GM12878 (cell line): ENCODE measurements at regions not wholly inside any gene's neighbourhood (a gene's known extent, or its start where the extent isn't known, plus 50 kb on each side); places are given as distances from the start of the nearest gene placed in this dataset.

Experiments used
- ATAC-seq: fragments of 200-7000 bp; cut with Tn5 transposase; 3 replicates; pipeline ENCODE4 v1.9.1; 2020; ENCODE audit warnings: mild to moderate bottlenecking, moderate library complexity
- BruUV-seq: library from RNA; stranded (reverse); fragments of 400-500 nt; replicated peaks from 2 replicates; lab custom pipeline; 2021; lab: Mats Ljungman, UMichigan
- CTCF ChIA-PET: fragments of 300-600 bp; sonication (Branson Sonifier 250); formaldehyde crosslinking; extraction: SDS; loops from one replicate; lab custom pipeline; 2021; ENCODE audit warnings: inconsistent platforms; lab: Yijun Ruan, JAX
- POLR2A ChIA-PET: fragments of 350-600 bp; formaldehyde crosslinking; extraction: SDS; loops from one replicate; lab custom pipeline; 2021; ENCODE audit warnings: inconsistent platforms; lab: Charles Lee
- RAD21 ChIA-PET: fragments of 300-600 bp; sonication (Branson Sonifier 250); formaldehyde crosslinking; loops from one replicate; lab custom pipeline; 2023; ENCODE audit warnings: antibody characterized with exemption; ENCODE audit not compliant: unreplicated experiment; lab: Charles Lee
- SMC1A ChIA-PET: fragments of 300-600 bp; sonication (Branson Sonifier 250); formaldehyde crosslinking; loops from one replicate; lab custom pipeline; 2023; ENCODE audit not compliant: unreplicated experiment, uncharacterized antibody; lab: Charles Lee
- DNase-seq: peaks from one replicate; pipeline ENCODE4 v3.0.0-alpha.2; 2011; ENCODE audit warnings: low read depth, low spot score
- FAIRE-seq: peaks from 3 replicates; lab custom pipeline; 2011; peaks lifted over from hg19 to GRCh38; lab: Jason Lieb, UNC
- H2AFZ ChIP-seq: 2 replicates; pipeline ENCODE4 v1.6.0; 2011; ENCODE audit warnings: low read depth, low read length, control low read depth; ENCODE audit not compliant: control insufficient read depth
- H3K27ac ChIP-seq: 2 replicates; pipeline ENCODE4 v1.5.1; 2011; ENCODE audit warnings: control low read depth; ENCODE audit not compliant: control insufficient read depth, insufficient read depth
- H3K27me3 ChIP-seq, 2 experiments: replicated peaks in 1 of 2; 2 replicates each; pipeline versions ENCODE4 v1.6.0 to v1.6.1; 2011; ENCODE audit warnings: low read length in 1 of 2; ENCODE audit not compliant: control insufficient read depth in 2 of 2, insufficient read depth in 2 of 2
- H3K36me3 ChIP-seq, 2 experiments: 2 replicates each; pipeline ENCODE4 v1.5.1; 2011; ENCODE audit warnings: low read length in 1 of 2; ENCODE audit not compliant: control insufficient read depth in 2 of 2, insufficient read depth in 2 of 2
- H3K4me1 ChIP-seq: 2 replicates; pipeline ENCODE4 v1.6.1; 2011; ENCODE audit warnings: mild to moderate bottlenecking, low read length, moderate library complexity, mixed read lengths; ENCODE audit not compliant: control insufficient read depth, insufficient read depth
- H3K4me2 ChIP-seq: 2 replicates; pipeline ENCODE4 v1.6.0; 2011; ENCODE audit warnings: control low read depth; ENCODE audit not compliant: control insufficient read depth, insufficient read depth
- H3K4me3 ChIP-seq: fragments of 200-600 bp; sonication (generic); 2 replicates; pipeline ENCODE4 v1.5.1; 2016
- H3K79me2 ChIP-seq: 2 replicates; pipeline ENCODE4 v1.6.0; 2011; ENCODE audit warnings: low read length; ENCODE audit not compliant: control insufficient read depth, insufficient read depth
- H3K9ac ChIP-seq: 2 replicates; pipeline ENCODE4 v1.8.0; 2011; ENCODE audit warnings: low read length, control low read depth, mixed read lengths; ENCODE audit not compliant: control insufficient read depth, insufficient read depth
- H3K9me3 ChIP-seq: replicated peaks from 3 replicates; pipeline ENCODE4 v1.5.1; 2011; ENCODE audit warnings: mild to moderate bottlenecking, low read length; ENCODE audit not compliant: control insufficient read depth, insufficient read depth
- H4K20me1 ChIP-seq: 2 replicates; pipeline ENCODE4 v1.6.0; 2011; ENCODE audit not compliant: control insufficient read depth, insufficient read depth
- BCLAF1 ChIP-seq: fragments of 450-650 bp; IDR thresholded peaks from 2 replicates; pipeline ENCODE4 v1.6.1; 2017; ENCODE audit warnings: antibody characterized with exemption, mild to moderate bottlenecking, moderate library complexity
- ETV6 ChIP-seq, 2 experiments: fragments of 450-650 bp in 1 of 2; IDR thresholded peaks in 1 of 2; conservative IDR thresholded peaks in 1 of 2; 2 replicates each; pipeline ENCODE4 v1.6.1; 2014; ENCODE audit warnings: antibody characterized with exemption in 1 of 2, borderline replicate concordance in 1 of 2, low read depth in 1 of 2, mild to moderate bottlenecking in 1 of 2, moderate library complexity in 1 of 2
- FOXK2 ChIP-seq: fragments of 450-650 bp; IDR thresholded peaks from 2 replicates; pipeline ENCODE4 v1.6.1; 2017; ENCODE audit warnings: mild to moderate bottlenecking, moderate library complexity
- HDGF ChIP-seq: fragments of 450-650 bp; IDR thresholded peaks from 2 replicates; pipeline ENCODE4 v1.6.1; 2016; ENCODE audit warnings: antibody characterized with exemption
- MTA3 ChIP-seq: IDR thresholded peaks from 2 replicates; pipeline ENCODE4 v1.6.1; 2012; ENCODE audit warnings: low read length, inconsistent platforms, borderline replicate concordance
- NFYA ChIP-seq: IDR thresholded peaks from 2 replicates; pipeline ENCODE4 v1.6.1; 2011; ENCODE audit warnings: low read depth, mild to moderate bottlenecking, low read length, improper control_type of control experiment, borderline replicate concordance
- SMAD1 ChIP-seq: fragments of 450-650 bp; IDR thresholded peaks from 2 replicates; pipeline ENCODE4 v1.6.1; 2018; ENCODE audit warnings: mild to moderate bottlenecking, low read depth; ENCODE audit not compliant: partially characterized antibody
- TAF1 ChIP-seq: IDR thresholded peaks from 2 replicates; pipeline ENCODE4 v1.6.1; 2011; ENCODE audit warnings: mild to moderate bottlenecking, low read depth, low read length, borderline replicate concordance
- ZBTB4 ChIP-seq: fragments of 450-650 bp; formaldehyde crosslinking; IDR thresholded peaks from 2 replicates; pipeline ENCODE4 v1.4.0; 2022; ENCODE audit warnings: mild to moderate bottlenecking, moderate library complexity
- WGBS: methylation state at CpG from one replicate; pipeline ENCODE4 v1.1.6; 2016; ENCODE audit warnings: low lambda C conversion rate; ENCODE audit not compliant: insufficient replicate concordance, insufficient coverage; ENCODE audit errors: missing lambda C conversion rate; 5-methylcytosine and 5-hydroxymethylcytosine counted together
- in situ Hi-C: fragments of 300-500 bp; cut with MboI; formaldehyde crosslinking; loops from 9 replicates; pipeline ENCODE4 v1.14.3; 2018; ENCODE audit warnings: mixed read lengths
- intact Hi-C: fragments of 100-400 bp; cut with micrococcal nuclease; formaldehyde crosslinking; loops from one replicate; pipeline ENCODE4 v1.14.2; 2022; ENCODE audit not compliant: unreplicated experiment

GRCh38 chr3:24047513-24047912, 102.4 kb downstream of the NR1D2 start:
- ChIA-PET SMC1A (no interaction called here), RAD21 (no interaction called here), CTCF (no interaction called here), POLR2A (no interaction called here)
- Histone ChIP-seq H3K27ac (no peak overlapping the region), H3K27me3 (no peaks in the 10 kb centered on the region), H3K9ac (no peak overlapping the region), H3K9me3 (no peaks in the 10 kb centered on the region), H4K20me1 (no peaks in the 10 kb centered on the region), H2AFZ (no peak overlapping the region), H3K4me2 (no peak overlapping the region), H3K4me3 (no peak overlapping the region), H3K4me1 (no peaks in the 10 kb centered on the region), H3K36me3 (no peaks in the 10 kb centered on the region), H3K79me2 (no peaks in the 10 kb centered on the region)
- in situ Hi-C loops, result no loop called here
- no TSS peak for BruUV-seq
- 0% methylated on average over 1 of the region's 1 CpG for WGBS
- FAIRE-seq (no peak), ATAC-seq (no peak), DNase-seq (no peak)
- intact Hi-C loops, result no loop called here
- TF ChIP-seq TAF1 (no peak), NFYA (no peak), ETV6 (conservative IDR thresholded peaks at IDR 0.05 in 1 of 2, IDR thresholded peaks at IDR 0.05 in 1 of 2; ENCODE audit: borderline replicate concordance in 1 of 2, low read depth in 1 of 2) (no peak), ZBTB4 (CRISPR knock-in tag) (no peak)

GRCh38 chr3:24048843-24049242, 103.8 kb downstream of the NR1D2 start:
- RAD21 ChIA-PET, result no interaction called here
- Histone ChIP-seq H4K20me1 (no peaks in the 10 kb centered on the region), H3K9ac (no peak overlapping the region), H3K4me3 (no peak overlapping the region), H3K79me2 (no peaks in the 10 kb centered on the region), H3K36me3 (no peaks in the 10 kb centered on the region), H3K4me1 (no peaks in the 10 kb centered on the region), H2AFZ (no peak overlapping the region), H3K27ac (no peak overlapping the region), H3K4me2 (no peak overlapping the region), H3K27me3 (no peaks in the 10 kb centered on the region), H3K9me3 (no peaks in the 10 kb centered on the region)
- POLR2A ChIA-PET, result no interaction called here
- FAIRE-seq, result no peak
- intact Hi-C loops (no loop called here), in situ Hi-C loops (no loop called here)
- TF ChIP-seq FOXK2 (no peak), MTA3 (no peak), BCLAF1 (no peak), HDGF (no peak), SMAD1 (no peak)
- WGBS, result 0% methylated on average over 1 of the region's 1 CpG
- no peak for ATAC-seq
- SMC1A ChIA-PET, result no interaction called here
- BruUV-seq, result no TSS peak
- DNase-seq, result no peak
- CTCF ChIA-PET, result no interaction called here
